AG09309 (cell line): ENCODE measurements at regions not wholly inside any gene's neighbourhood (a gene's known extent, or its start where the extent isn't known, plus 50 kb on each side); places are given as distances from the start of the nearest gene placed in this dataset.
"Not testable (repeated sequence)": the region's sequence is repeated elsewhere in the genome, so short reads cannot be mapped to it uniquely, and the experiment has no call there.

Experiments
- DNase-seq: peaks from one replicate; pipeline ENCODE4 v3.0.0-alpha.2; 2010; ENCODE audit warnings: low read depth
- H3K4me3 ChIP-seq: 2 replicates; pipeline ENCODE4 v1.5.1; 2011; ENCODE audit warnings: mild to moderate bottlenecking, low read depth, low read length, moderate library complexity; ENCODE audit not compliant: control insufficient read depth
- CTCF ChIP-seq: IDR thresholded peaks from 2 replicates; pipeline ENCODE4 v1.5.1; 2011; ENCODE audit warnings: mild to moderate bottlenecking, low read depth, low read length, inconsistent platforms; ENCODE audit not compliant: insufficient read depth, control insufficient read depth; ENCODE audit errors: missing control alignments

DNA sequence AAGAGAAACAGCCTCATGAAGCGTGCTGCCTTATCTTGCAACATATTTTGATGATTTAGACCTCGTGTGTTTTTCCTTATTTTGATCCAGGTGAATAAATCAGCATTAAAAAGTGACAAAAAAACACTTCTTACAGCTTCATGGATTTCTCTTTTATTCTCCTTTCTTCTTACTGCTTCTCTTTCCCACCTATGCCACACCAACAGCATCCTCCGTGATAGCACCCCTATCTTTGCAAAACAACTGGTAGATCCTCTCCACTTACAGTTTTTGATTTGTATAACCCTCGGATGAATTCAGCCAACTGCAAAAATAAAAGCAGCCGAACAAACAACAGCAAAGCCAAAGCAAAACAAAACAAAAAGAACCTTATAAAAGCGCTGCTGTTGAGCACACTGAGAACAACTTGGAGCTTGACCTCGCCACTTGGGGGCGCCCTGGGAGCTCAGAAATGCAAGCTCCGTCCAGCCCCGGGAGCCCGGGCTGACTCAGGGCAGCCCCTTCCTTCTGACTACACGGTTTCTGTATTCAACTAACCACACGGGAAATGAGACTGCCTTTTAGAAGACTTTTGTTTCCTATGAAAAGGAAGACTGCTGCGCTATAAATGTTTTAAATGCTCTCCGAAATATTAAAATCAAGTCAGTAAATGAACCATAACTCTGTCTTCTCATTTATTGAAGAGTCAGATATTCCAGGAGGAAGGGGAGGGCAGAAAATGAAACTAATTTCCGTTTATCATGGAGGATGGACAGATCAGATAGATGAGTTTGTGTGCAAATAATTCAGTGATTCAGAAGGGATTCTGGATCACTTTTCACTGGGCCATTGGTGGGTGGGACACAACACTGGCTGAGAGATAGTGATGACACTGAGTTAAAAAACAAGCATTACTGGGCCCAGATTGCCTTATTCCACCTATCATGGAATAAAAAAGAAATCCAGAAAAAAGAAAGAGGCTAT lies 186.8 kb downstream of the ATP6V0E2 start:
- peak; percentile 23 for TF ChIP-seq CTCF
- H3K4me3 ChIP-seq, DNase-seq: not testable (repeated sequence)

DNA sequence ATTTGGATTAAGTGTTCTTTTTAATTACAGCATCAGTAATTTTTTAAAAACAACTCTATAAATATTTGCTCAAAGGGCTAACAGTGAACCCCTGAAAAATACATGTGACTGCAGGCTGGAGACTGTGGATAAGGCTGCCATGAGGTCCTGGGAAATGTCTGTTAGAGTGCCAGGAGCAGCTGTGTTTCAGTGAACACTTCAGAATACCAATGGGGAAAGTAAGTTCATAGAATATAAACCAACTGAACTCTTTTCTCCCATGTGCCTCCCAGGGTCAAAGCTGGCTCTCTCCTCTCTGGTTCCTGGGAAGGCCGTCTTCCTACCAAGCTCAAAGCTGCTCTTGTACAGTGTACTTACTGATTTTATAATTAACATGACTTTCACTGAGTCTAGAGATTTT lies 189.4 kb downstream of the ATP6V0E2 start:
- not testable (repeated sequence) for H3K4me3 ChIP-seq, DNase-seq

DNA sequence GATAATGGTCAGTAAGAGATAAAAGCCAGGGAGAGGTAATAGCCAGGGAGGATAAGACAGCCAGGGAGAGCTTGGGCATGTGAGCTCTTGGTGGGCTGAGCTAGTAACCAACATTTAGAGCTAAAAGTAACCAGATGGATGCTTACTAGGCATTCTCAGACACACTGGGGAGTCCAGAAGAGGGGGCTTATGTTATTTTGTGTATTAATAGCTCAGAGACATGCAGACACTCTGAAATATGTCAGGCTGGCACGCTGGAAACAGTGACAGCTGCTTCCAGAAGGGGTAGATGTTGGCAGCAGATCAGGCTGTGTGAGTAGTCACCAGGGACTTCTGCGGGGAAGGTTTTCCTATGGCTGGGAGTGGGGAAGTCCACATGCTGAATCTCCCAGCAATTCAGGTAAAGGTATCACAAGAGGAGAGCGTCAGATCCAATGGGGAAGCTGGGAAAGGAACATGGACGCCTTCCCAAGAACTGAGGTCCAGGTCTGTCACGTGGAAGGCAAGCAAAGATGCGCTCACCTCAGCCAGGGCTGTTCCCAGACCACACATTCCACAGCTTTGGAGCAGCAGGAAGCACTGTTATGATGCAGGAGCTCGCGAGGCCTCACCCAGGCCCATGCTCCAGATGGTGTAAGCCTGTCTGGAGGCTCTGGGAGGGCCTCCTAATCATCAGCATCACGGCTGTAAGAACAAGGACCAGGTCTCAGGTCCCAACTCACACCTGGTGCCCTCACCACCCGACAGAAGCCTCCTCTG lies 196.0 kb downstream of the ATP6V0E2 start:
- DNase-seq, H3K4me3 ChIP-seq: not testable (repeated sequence)

DNA sequence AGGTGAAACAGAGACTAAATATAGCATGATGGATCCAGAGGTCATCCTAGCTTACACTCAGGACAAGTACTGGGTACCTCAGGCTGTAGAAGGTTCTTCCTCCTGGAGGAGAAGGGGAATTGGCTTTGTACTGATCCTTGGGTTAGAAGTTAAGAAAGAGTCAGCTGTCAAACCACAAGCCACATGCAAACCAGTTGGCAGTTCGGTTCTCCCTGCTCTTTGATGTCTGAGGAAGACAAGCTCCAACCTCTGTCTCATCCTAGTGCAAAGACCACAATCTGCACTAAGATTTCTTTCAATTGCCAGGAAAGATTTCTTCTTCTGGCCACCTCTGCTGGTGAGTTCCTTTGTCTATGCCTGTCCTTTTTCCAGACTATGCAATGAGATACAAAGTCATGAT lies 203.8 kb downstream of the ATP6V0E2 start:
- not testable (repeated sequence) for DNase-seq

DNA sequence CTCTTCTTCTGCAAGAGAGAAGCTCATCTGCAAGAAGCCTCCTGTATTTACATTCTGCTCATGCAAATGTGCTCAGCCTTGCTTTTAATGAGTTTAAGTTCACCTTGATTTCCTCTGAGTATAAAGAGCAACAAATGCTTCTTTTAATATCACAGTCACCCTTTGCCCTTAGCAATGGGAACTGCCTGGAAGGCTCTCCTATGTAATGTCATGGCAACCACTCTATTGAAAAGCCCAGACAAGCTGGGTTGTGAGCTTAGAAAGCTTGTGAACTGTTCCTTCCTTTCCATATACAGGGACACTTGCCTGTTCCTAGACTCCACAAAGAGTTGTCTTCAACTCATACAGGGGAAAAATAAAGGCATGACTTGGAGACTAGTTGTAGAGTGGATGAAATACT lies 208.1 kb downstream of the ATP6V0E2 start:
- DNase-seq = not testable (repeated sequence)

More for the DNA sequence above, 203.8 kb downstream of the ATP6V0E2 start:
- not testable (repeated sequence) for H3K4me3 ChIP-seq

DNA sequence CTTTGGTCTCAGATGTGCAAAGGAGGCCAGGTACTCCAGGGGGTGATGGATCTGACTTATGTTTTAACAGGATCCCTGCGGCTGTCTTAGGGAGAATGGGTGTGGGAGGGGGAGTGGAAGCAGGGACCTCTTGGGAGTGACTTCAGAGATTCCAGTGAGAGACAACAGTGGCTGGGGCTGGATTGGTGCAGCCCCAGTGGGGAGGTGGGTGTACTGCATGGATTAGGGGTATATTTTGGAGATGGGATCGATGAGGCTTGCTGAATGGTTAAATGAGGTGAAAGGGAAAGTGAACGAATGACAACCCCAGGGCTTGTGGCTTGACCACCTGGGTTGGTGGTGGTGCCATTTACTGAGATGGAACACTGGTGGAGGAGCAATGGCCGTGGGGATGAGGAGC lies 211.0 kb downstream of the ATP6V0E2 start:
- not testable (repeated sequence) for DNase-seq, H3K4me3 ChIP-seq

More for the DNA sequence above, 208.1 kb downstream of the ATP6V0E2 start:
- not testable (repeated sequence) for H3K4me3 ChIP-seq

DNA sequence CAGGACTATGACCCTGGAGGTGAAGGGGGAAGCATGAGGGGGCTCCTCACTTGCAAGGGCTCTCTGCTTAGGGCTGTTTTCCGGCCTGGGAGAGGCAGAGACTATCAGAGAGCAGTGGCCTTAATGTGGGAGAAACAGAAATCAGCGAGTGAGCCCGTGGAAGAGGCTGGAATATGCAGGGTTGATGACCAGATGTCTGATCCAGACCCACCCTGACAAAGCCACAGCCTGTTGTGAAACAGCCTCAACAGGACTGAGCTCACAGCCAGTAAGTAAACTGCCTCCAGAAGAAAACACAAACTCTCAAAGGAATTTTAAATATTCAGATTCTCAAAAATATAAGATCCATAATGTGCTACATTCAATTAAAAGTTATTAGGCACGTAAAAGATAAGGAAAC lies 213.7 kb downstream of the ATP6V0E2 start:
- H3K4me3 ChIP-seq, DNase-seq: not testable (repeated sequence)

DNA sequence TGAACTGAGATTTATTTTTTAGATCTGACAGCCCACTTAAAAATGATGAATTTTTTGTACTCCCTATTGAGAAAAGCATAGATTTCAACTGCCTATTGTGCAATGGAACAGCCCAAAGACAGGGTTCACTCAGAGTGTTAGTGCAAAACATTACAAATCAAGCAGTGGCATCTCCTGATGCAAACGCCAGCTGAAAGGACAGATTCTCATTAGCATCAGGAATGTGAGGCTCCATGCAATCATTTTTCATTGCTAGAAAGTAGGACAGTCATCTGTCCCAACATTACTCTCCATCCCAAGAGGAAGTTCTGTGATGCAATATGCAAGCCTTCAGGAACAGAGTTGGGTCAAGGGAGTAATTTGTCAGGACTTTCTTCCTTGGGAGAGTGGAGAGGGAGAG lies 215.4 kb downstream of the ATP6V0E2 start:
- DNase-seq = not testable (repeated sequence)

GRCh38 chr7:150090776-150091175 lies 217.0 kb downstream of the ATP6V0E2 start:
- H3K4me3 ChIP-seq, DNase-seq: not testable (repeated sequence)

More for the DNA sequence above, 215.4 kb downstream of the ATP6V0E2 start:
- H3K4me3 ChIP-seq = not testable (repeated sequence)

DNA sequence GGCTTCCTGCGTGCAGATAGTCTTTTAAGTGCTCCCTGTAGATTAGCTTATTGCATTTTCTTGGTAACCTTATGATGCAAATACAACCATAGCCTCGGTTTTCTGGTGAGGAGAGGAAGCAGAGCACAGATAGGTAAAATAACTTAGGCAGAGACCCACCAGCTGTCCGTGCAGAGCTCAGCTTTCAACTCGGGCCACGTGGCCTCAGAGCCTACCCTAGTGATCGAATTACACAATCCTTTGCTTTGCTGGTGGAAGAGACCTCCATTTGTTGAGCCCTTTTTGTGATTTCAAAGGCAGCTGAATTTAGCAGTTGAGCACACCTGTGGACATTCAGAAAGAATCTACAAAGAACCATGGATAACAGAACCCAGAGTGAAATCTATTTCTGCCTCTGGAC lies 220.1 kb downstream of the ATP6V0E2 start:
- DNase-seq, H3K4me3 ChIP-seq: not testable (repeated sequence)

- DNase-seq, H3K4me3 ChIP-seq: not testable (repeated sequence)
Measured at GRCh38 chr7:150096213-150096994, 222.6 kb downstream of the ATP6V0E2 start.

DNA sequence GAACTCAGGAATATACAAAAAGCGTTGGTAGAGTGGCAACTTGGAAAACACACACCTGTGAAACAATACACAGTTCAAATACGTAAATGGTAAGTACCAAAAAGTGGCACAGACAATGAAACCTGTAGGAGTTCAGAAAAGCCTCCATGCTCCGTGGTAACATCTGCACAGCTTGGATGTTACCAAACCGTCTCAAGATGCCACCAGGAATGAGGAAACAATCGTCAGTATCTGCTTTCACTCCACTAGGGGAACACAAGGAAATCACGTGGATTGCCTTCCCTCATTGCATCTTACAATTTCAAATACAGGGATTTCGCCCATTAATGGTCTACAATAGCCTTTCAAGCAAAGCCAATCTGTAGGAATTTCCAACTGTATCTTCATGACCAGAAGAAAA lies 224.6 kb upstream of the LRRC61 start:
- not testable (repeated sequence) for DNase-seq, H3K4me3 ChIP-seq

GRCh38 chr7:150101282-150101681 lies 221.9 kb upstream of the LRRC61 start:
- DNase-seq, H3K4me3 ChIP-seq: not testable (repeated sequence)

- DNase-seq, H3K4me3 ChIP-seq: not testable (repeated sequence)
Measured at GRCh38 chr7:150107283-150107682, 215.9 kb upstream of the LRRC61 start.

DNA sequence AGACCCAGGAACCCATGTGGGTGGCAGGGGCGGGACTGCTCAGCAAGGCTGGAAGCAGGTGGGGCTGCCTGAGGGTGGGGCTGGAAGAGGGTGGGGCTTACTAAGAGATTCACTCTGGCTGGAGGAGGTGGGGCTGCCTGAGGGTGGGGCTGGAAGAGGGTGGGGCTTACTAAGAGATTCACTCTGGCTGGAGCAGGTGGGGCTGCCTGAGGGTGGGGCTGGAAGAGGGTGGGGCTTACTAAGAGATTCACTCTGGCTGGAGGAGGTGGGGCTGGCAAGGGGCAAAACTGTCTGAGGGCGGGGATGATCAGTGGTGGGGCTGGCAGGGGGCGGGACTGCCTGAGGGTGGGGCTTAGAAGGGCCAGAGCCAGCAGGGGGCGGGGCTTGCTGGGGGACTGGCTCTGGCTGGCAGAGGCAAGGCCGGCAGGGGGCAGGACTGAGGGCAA lies 212.8 kb upstream of the LRRC61 start:
- DNase-seq, H3K4me3 ChIP-seq: not testable (repeated sequence)

GRCh38 chr7:150110882-150111281 lies 212.3 kb upstream of the LRRC61 start:
- H3K4me3 ChIP-seq, DNase-seq: not testable (repeated sequence)
